NOMO-1 treated with dmso at 0.1 percent for 144 hours (cell line): ENCODE measurements at regions not wholly inside any gene's neighbourhood (a gene's known extent, or its start where the extent isn't known, plus 50 kb on each side); places are given as distances from the start of the nearest gene placed in this dataset.

Source experiments
- DNase-seq: peaks from one replicate; lab custom pipeline; 2025; ENCODE audit not compliant: unreplicated experiment; lab: John Stamatoyannopoulos, UW

DNA sequence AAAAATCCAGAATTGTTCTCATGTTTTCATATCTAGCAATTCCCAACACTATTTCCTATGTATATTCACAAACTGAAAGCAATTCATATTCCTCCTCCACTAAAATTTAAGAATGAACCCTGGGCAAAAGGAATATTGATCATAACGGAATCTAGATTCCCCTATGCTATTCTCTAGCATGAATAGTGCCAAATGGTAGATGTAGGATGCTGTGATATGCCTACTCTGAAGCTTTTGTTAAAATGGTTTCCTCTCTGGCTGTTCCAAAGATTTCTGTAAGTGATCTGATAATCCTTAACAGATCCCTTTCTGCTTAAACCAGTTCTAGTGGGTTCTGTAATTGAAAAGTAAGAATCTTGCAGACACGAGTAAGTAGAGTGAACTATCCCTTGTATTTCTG lies 298.0 kb upstream of the TANK start:
- DNase-seq: no peak

DNA sequence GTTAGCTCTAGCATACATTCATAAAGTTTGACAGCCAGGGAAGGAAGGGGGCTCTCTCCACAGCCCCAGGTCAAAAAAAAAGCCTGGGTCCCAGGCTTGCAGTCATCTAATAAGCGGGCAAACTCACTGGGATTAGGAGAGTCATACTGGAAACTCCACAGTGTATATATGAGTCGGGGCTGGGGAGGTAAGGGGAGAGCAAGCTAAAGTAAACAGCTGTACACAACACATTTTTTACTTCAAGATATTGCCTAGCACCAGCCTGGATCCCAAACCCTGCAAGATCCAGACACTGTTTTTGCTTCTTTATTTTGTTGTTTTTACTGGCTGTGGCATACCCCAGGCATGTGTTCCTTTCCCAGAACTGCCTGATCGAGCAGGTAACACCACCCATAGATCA lies 291.3 kb upstream of the TANK start:
- no peak for DNase-seq

DNA sequence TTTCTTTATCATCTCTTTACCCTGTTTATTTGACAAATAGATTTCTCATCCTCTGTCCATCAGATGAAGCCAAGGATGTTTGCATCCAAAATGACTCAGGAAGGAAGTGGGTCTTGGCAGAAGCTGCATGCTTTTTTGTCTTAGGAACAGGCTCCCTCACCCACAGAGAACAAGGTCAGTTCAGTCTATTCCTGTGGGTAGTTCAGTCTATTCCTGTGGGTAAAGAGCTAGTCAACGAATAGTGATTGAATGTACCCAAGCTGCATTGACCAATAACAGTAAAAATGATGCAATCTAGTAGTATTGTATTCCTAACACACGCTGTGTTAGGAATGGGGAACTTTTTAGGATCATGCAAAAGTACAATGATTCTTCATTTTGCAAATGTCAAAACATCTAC lies 290.8 kb upstream of the TANK start:
- DNase-seq: no peak

GRCh38 chr2:160870729-160871465 lies 289.3 kb upstream of the TANK start:
- no peak for DNase-seq

GRCh38 chr2:160871953-160872352 lies 288.3 kb upstream of the TANK start:
- no peak for DNase-seq

GRCh38 chr2:160876029-160876428 lies 284.2 kb upstream of the TANK start:
- DNase-seq: no peak

GRCh38 chr2:160876765-160877164 lies 283.5 kb upstream of the TANK start:
- no peak for DNase-seq

DNA sequence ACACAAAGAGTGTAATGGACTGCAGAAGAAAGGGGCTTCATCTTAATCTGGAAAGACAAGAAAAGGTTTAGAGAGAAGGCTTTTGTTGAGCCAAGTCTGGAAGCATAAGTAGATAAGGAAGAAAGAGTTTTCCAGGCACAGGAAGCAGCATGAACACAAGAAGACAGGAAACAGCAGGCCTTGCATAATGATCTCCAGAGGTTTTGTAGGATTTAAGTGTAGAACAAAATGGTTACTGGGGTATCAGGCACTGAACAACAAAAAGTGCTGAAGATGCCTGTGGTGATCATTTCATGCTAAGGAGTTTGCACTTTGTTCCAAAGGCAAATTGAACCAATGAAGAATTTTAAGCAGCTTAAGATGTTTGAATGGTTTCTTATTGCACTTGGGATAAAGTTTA lies 281.6 kb upstream of the TANK start:
- no peak for DNase-seq

- no peak for DNase-seq
Observed at GRCh38 chr2:160882906-160883305, 277.3 kb upstream of the TANK start.

- DNase-seq: no peak
Observed at GRCh38 chr2:160884056-160884455, 276.2 kb upstream of the TANK start.

GRCh38 chr2:160889439-160890170 lies 270.6 kb upstream of the TANK start:
- DNase-seq: no peak

- DNase-seq: no peak
Observed at GRCh38 chr2:160890667-160891352, 269.4 kb upstream of the TANK start.

- DNase-seq: no peak
Observed at GRCh38 chr2:160891353-160891740, 268.9 kb upstream of the TANK start.

DNA sequence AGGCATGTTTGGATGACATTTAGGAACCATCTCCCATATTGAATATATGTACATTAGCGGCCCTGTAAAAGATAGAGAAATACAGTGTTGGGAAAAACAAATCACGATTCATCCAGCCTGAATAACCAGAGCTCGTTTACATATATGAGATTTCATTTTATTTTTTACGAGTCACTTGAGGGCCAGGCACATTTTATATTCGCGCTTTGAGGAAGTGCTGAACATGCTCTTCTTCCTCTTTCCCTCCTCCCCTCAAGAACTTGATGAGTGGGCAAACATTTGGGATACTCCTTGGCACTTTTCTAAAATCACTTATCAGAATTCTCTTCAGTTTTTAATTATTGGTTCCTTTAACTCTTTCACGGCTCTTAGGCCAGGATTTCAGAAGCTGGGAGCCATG lies 268.0 kb upstream of the TANK start:
- peak; percentile 14 for DNase-seq

DNA sequence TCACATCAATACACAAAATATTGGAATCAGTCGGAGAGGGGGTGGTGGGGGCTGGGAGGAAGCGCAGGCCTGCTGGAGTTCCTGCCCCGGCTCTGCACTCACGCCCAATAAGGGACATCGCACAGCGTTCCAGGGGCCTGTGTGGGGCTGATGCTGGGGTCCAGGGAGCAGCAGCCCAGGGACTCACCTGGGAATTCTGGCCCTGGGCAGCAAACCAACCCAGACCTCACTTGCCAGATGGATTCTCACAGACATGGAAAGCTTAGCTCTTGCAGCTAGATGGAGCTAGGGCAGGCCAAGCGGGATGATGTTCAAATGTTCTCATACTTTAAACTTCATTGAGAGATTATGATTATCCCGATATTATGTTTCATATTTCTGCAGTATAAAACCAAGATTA lies 266.6 kb upstream of the TANK start:
- no peak for DNase-seq

DNA sequence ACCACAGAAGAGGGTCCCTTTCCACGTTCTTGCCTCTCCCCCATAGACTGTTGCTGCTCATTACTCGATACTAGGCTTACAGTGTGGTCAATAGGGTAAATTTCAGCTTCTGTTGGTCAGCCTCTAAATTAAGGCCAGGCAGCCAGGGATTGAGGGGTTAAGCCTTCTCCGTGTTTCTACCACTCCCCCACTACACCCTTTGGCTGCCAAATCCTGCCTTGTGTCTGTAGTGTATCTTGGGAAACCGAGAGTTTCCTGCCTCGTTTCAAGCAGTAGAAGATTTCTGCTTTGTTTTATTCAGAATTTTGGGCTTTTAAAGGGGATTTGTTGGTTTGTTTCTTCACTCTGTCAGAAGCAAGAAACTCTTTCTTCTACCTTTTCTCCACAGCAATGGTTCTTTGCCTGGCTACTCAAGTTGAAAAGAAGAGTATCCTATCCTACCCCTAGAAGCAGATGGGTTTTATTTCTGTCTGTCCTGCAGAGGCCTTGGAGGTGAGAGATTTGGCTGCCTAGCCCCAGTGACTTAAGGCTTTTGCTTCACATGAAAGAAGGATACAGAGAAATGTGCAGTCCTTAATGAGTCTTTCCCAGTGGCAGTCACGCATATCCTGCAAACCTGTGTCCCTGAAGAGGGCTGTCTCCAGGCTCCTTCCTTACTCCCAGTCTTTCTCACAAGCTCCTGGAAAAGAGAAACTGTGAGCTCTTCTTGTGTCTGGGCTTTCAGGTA lies 261.5 kb upstream of the TANK start:
- no peak for DNase-seq

GRCh38 chr2:160901613-160902012 lies 258.6 kb upstream of the TANK start:
- no peak for DNase-seq

DNA sequence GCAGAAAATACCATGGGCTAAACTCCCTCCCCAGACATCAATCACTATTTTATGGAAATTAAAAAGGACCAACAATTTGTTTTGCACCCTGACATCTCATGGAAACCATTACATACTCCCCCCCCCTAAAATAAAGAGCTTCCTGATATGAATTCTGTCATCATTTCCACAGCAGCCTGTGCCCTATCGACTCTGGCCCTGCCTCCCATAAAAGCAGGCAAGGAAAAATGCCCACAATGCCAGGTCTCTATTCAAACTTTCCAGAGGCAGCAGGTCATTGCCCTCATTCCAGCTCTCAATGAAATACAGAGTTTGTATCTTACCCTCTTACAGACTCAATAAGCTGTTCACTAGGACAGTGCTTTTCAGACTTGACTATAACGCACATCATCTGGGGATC lies 254.4 kb upstream of the TANK start:
- DNase-seq: no peak

GRCh38 chr2:160906878-160907277 lies 253.3 kb upstream of the TANK start:
- no peak for DNase-seq

- DNase-seq: no peak
Observed at GRCh38 chr2:160907738-160908137, 252.5 kb upstream of the TANK start.

DNA sequence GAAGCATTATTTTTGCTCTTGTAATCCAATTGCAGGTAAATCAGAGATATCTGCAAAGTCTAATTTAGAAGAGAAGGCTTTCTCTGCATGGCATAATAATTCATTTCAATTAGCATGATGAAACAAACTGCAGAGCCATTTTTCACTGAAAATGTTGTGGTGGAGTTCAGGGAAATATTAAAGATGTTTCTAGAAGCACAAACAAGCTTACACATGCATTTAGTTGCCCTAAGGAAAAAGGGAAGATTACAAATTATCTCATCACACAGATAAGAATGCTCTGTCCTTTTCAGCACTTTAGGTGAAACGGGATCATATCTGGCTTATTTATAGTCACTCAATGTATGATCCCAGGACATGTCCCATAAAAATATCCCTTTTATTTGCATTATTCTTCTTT lies 252.1 kb upstream of the TANK start:
- no peak for DNase-seq
